H1 (cell line): ENCODE measurements at regions not wholly inside any gene's neighbourhood (a gene's known extent, or its start where the extent isn't known, plus 50 kb on each side); places are given as distances from the start of the nearest gene placed in this dataset.

Experiments used
- CTCF ChIA-PET: fragments of 300-600 bp; sonication (Branson Sonifier 250); formaldehyde crosslinking; loops from one replicate; lab custom pipeline; 2021; ENCODE audit not compliant: partially characterized antibody; lab: Charles Lee
- POLR2A ChIA-PET: fragments of 300-600 bp; sonication (Branson Sonifier 250); formaldehyde crosslinking; loops from one replicate; lab custom pipeline; 2021; ENCODE audit warnings: inconsistent platforms; ENCODE audit not compliant: partially characterized antibody; lab: Charles Lee
- DNase-seq, 2 experiments: peaks; one replicate each; pipeline versions ENCODE4 v3.0.0 to v3.0.0-alpha.2; 2010 to 2022; ENCODE audit warnings: low spot score in 2 of 2, low read depth in 1 of 2, mixed read lengths in 1 of 2
- FAIRE-seq: peaks from 2 replicates; lab custom pipeline; 2011; peaks lifted over from hg19 to GRCh38; lab: Jason Lieb, UNC
- H2AFZ ChIP-seq: 2 replicates; pipeline ENCODE4 v1.8.1; 2012; ENCODE audit warnings: low read length, inconsistent platforms
- H2AK5ac ChIP-seq: 2 replicates; pipeline ENCODE4 v1.6.1; 2013; ENCODE audit warnings: low read depth, low read length
- H2BK120ac ChIP-seq: replicated peaks from 2 replicates; pipeline ENCODE3; 2013; ENCODE audit warnings: low read depth, low read length, inconsistent platforms
- H2BK12ac ChIP-seq: 2 replicates; pipeline ENCODE4 v1.6.1; 2013; ENCODE audit warnings: low read depth, low read length
- H2BK15ac ChIP-seq: 2 replicates; pipeline ENCODE4 v1.6.1; 2013; ENCODE audit warnings: low read length
- H2BK20ac ChIP-seq: 2 replicates; pipeline ENCODE4 v1.6.1; 2013; ENCODE audit warnings: low read length
- H2BK5ac ChIP-seq: 2 replicates; pipeline ENCODE4 v1.6.1; 2013; ENCODE audit warnings: low read depth, low read length
- H3K14ac ChIP-seq: 2 replicates; pipeline ENCODE4 v1.6.1; 2013; ENCODE audit warnings: inconsistent platforms; ENCODE audit not compliant: insufficient read length
- H3K18ac ChIP-seq: 2 replicates; pipeline ENCODE4 v1.6.1; 2013; ENCODE audit warnings: low read length; ENCODE audit errors: extremely low read depth
- H3K23ac ChIP-seq: 2 replicates; pipeline ENCODE4 v1.6.1; 2013; ENCODE audit warnings: inconsistent platforms; ENCODE audit not compliant: insufficient read length
- H3K23me2 ChIP-seq: 2 replicates; pipeline ENCODE4 v1.6.1; 2013; ENCODE audit warnings: low read depth, low read length
- H3K27ac ChIP-seq: 2 replicates; pipeline ENCODE4 v1.6.1; 2011; ENCODE audit warnings: low read depth, low read length, inconsistent platforms
- H3K27me3 ChIP-seq, 4 experiments: replicated peaks in 1 of 4; 1 replicate in 1 of 4; 2 replicates in 3 of 4; pipeline versions ENCODE4 v1.6.1 to v1.8.1; 2011 to 2013; ENCODE audit warnings: low read length in 3 of 4, mild to moderate bottlenecking in 3 of 4, inconsistent platforms in 2 of 4, mixed read lengths in 2 of 4, moderate library complexity in 1 of 4; ENCODE audit not compliant: control insufficient read depth in 3 of 4, insufficient read depth in 3 of 4; ENCODE audit errors: extremely low read depth in 1 of 4
- H3K36me3 ChIP-seq, 4 experiments: 2 replicates each; pipeline versions ENCODE4 v1.6.1 to v1.8.1; 2011 to 2013; ENCODE audit warnings: mild to moderate bottlenecking in 4 of 4, low read length in 3 of 4, moderate library complexity in 2 of 4, control low read depth in 1 of 4, inconsistent platforms in 1 of 4; ENCODE audit not compliant: insufficient read depth in 4 of 4, control insufficient read depth in 2 of 4
- H3K4ac ChIP-seq: replicated peaks from 2 replicates; pipeline ENCODE3; 2013; ENCODE audit warnings: low read length, low read depth, mixed read lengths, inconsistent platforms; ENCODE audit not compliant: insufficient read length
- H3K4me1 ChIP-seq, 4 experiments: replicated peaks in 1 of 4; 1 replicate in 1 of 4; 2 replicates in 3 of 4; pipeline versions ENCODE4 v1.6.1 to v1.8.1; 2011 to 2013; ENCODE audit warnings: low read length in 3 of 4, inconsistent platforms in 2 of 4, mixed read lengths in 1 of 4; ENCODE audit not compliant: insufficient read depth in 4 of 4, control insufficient read depth in 3 of 4
- H3K4me2 ChIP-seq, 2 experiments: 2 replicates each; pipeline versions ENCODE4 v1.6.1 to v1.8.1; 2011 to 2013; ENCODE audit warnings: low read depth in 2 of 2, low read length in 2 of 2, control low read depth in 1 of 2, inconsistent platforms in 1 of 2, mild to moderate bottlenecking in 1 of 2; ENCODE audit not compliant: insufficient read depth in 1 of 2
- H3K4me3 ChIP-seq, 4 experiments: fragments of 200-600, 300-600 bp in 1 of 4; sonication (generic), shearing (Covaris generic), sonication (Bioruptor Twin) in 1 of 4; 2 replicates each; pipeline versions ENCODE4 v1.5.1 to v1.8.1; 2011 to 2016; ENCODE audit warnings: low read length in 4 of 4, low read depth in 3 of 4, control low read depth in 2 of 4, inconsistent platforms in 2 of 4, mild to moderate bottlenecking in 2 of 4, mixed read lengths in 1 of 4, moderate library complexity in 1 of 4; ENCODE audit not compliant: insufficient read depth in 2 of 4; ENCODE audit errors: extremely low read depth in 1 of 4
- H3K56ac ChIP-seq: replicated peaks from 2 replicates; pipeline ENCODE3; 2013; ENCODE audit warnings: low read depth, mild to moderate bottlenecking, mixed read lengths, low read length, inconsistent platforms; ENCODE audit not compliant: insufficient read length
- H3K79me1 ChIP-seq: 2 replicates; pipeline ENCODE4 v1.6.1; 2013; ENCODE audit warnings: low read depth, low read length, control low read depth
- H3K79me2 ChIP-seq, 2 experiments: 2 replicates each; pipeline versions ENCODE4 v1.6.1 to v1.8.1; 2012 to 2013; ENCODE audit warnings: low read length in 2 of 2, mild to moderate bottlenecking in 2 of 2, inconsistent platforms in 1 of 2; ENCODE audit not compliant: insufficient read depth in 2 of 2, control insufficient read depth in 1 of 2
- H3K9ac ChIP-seq, 4 experiments: replicated peaks in 1 of 4; 1 replicate in 1 of 4; 2 replicates in 3 of 4; pipeline versions ENCODE4 v1.6.1 to v1.8.1; 2011 to 2013; ENCODE audit warnings: low read depth in 3 of 4, low read length in 3 of 4, control low read depth in 2 of 4, mild to moderate bottlenecking in 2 of 4, moderate library complexity in 2 of 4, inconsistent platforms in 1 of 4; ENCODE audit errors: extremely low read depth in 1 of 4
- H3K9me3 ChIP-seq, 2 experiments: 2 replicates each; pipeline versions ENCODE4 v1.6.1 to v1.8.1; 2012 to 2013; ENCODE audit warnings: mild to moderate bottlenecking in 2 of 2, moderate library complexity in 2 of 2, control low read depth in 1 of 2, inconsistent platforms in 1 of 2, low read depth in 1 of 2, low read length in 1 of 2, mixed read lengths in 1 of 2; ENCODE audit not compliant: insufficient read depth in 2 of 2
- H4K20me1 ChIP-seq, 2 experiments: replicated peaks in 1 of 2; 2 replicates each; pipeline versions ENCODE3 to v1.8.1; 2011 to 2013; ENCODE audit warnings: inconsistent platforms in 2 of 2, low read length in 2 of 2, mild to moderate bottlenecking in 1 of 2; ENCODE audit not compliant: insufficient read depth in 2 of 2, control insufficient read depth in 1 of 2
- H4K5ac ChIP-seq: 2 replicates; pipeline ENCODE4 v1.6.1; 2013; ENCODE audit warnings: low read length, low read depth, mixed read lengths, inconsistent platforms; ENCODE audit not compliant: insufficient read length
- H4K8ac ChIP-seq: 2 replicates; pipeline ENCODE4 v1.8.0; 2013; ENCODE audit warnings: mild to moderate bottlenecking, moderate library complexity, low read length, inconsistent platforms; ENCODE audit not compliant: insufficient read depth; ENCODE audit errors: extremely low read depth
- H4K91ac ChIP-seq: replicated peaks from 2 replicates; pipeline ENCODE3; 2013; ENCODE audit warnings: low read length, mixed read lengths, inconsistent platforms; ENCODE audit not compliant: insufficient read length
- CEBPB ChIP-seq: IDR thresholded peaks from 2 replicates; pipeline ENCODE4 v1.6.1; 2012; ENCODE audit warnings: low read depth, low read length
- GABPA ChIP-seq: IDR thresholded peaks from 2 replicates; pipeline ENCODE4 v1.6.1; 2011; ENCODE audit warnings: mild to moderate bottlenecking, low read length, moderate library complexity, borderline replicate concordance; ENCODE audit not compliant: insufficient read depth
- GTF2F1 ChIP-seq: IDR thresholded peaks from 2 replicates; pipeline ENCODE4 v1.6.1; 2012; ENCODE audit warnings: low read depth, low read length, improper control_type of control experiment, borderline replicate concordance
- KDM5A ChIP-seq: fragments of 200-600 bp; IDR thresholded peaks from 2 replicates; pipeline ENCODE4 v1.7.1; 2012; ENCODE audit warnings: mild to moderate bottlenecking, low read length, inconsistent platforms, mixed read lengths
- PHF8 ChIP-seq: fragments of 200-600 bp; sonication (generic); conservative IDR thresholded peaks from 2 replicates; pipeline ENCODE4 v1.7.1; 2012; ENCODE audit warnings: low read depth, mild to moderate bottlenecking, inconsistent platforms, low read length, moderate library complexity
- POLR2A ChIP-seq, 2 experiments: IDR thresholded peaks; 1 replicate in 1 of 2; 2 replicates in 1 of 2; pipeline ENCODE4 v1.6.1; 2011; ENCODE audit warnings: low read depth in 2 of 2, low read length in 2 of 2, mild to moderate bottlenecking in 2 of 2; ENCODE audit errors: control extremely low read depth in 1 of 2
- SP1 ChIP-seq: IDR thresholded peaks from 2 replicates; pipeline ENCODE4 v1.6.1; 2011; ENCODE audit warnings: low read depth, low read length
- SP4 ChIP-seq: IDR thresholded peaks from 2 replicates; pipeline ENCODE4 v1.6.1; 2012; ENCODE audit warnings: low read length, inconsistent platforms
- TCF12 ChIP-seq: IDR thresholded peaks from 2 replicates; pipeline ENCODE4 v1.6.1; 2011; ENCODE audit warnings: low read depth, mild to moderate bottlenecking, low read length
- YY1 ChIP-seq: IDR thresholded peaks from 2 replicates; pipeline ENCODE4 v1.6.1; 2011; ENCODE audit warnings: low read depth, mild to moderate bottlenecking, low read length
- WGBS, 2 experiments: shearing (Covaris generic) in 1 of 2; methylation state at CpG; one replicate each; pipeline versions ENCODE4 v1.1.6 to v1.1.7; 2013 to 2015; ENCODE audit warnings: low lambda C conversion rate in 2 of 2, mixed read lengths in 2 of 2, inconsistent platforms in 1 of 2, low coverage in 1 of 2, missing lambda C conversion rate in 1 of 2; ENCODE audit not compliant: insufficient replicate concordance in 2 of 2, insufficient coverage in 1 of 2, insufficient read length in 1 of 2; ENCODE audit errors: extremely low coverage in 1 of 2, missing lambda C conversion rate in 1 of 2; 5-methylcytosine and 5-hydroxymethylcytosine counted together

DNA sequence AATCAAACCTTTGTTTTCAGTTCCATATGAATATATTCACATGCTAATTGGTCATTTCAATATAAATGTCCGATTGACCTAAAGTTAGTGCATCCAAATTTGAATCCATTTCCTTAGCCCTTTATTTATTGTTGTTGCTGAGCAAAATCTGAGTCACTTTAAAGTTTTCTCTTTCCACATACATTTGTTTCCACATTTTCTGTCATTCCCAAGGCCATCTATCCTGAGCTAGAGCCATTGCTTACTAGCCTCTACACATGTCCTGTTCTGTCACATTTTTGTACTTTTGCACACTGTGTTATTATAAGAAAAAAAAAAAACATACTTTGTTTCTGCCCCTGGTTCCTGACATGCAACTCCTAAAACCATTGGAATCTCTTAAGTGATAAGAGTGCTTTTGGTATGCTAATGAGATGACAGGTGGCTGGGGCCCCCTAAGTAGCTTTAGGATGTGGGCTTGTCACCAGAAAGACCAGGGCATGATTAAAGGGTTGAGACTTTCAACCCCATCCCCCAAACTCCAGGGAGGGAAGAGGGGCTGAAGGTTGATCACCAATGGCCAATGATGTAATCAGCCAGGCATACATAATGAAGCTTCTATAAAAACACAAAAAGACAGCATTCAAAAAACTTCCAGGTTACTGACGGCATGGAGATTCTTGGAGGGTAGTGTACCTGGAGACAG, 353.3 kb upstream of the MAGEB16 start:
- Histone ChIP-seq H3K23me2 (no peaks in the 10 kb centered on the region), H2BK15ac (no peak overlapping the region), H4K91ac (no peak overlapping the region), H3K4me1 (peaks cover 0 to 5% (median 0%) of the 10 kb centered on the region in 4 experiments; a peak in 3 of 7 replicates), H3K27ac (no peak overlapping the region), H4K20me1 (no peaks in the 10 kb centered on the region), H2BK120ac (no peak overlapping the region), H3K36me3 (no peaks in the 10 kb centered on the region), H3K79me1 (no peaks in the 10 kb centered on the region), H3K4me3 (no peak overlapping the region), H3K23ac (no peak overlapping the region), H3K9me3 (no peaks in the 10 kb centered on the region), H2BK5ac (no peak overlapping the region), H3K79me2 (no peaks in the 10 kb centered on the region), H3K56ac (no peak overlapping the region), H3K18ac (no peak overlapping the region), H3K14ac (no peak overlapping the region), H3K4ac (no peak overlapping the region), H4K8ac (no peak overlapping the region), H2AK5ac (no peak overlapping the region), H2BK12ac (no peak overlapping the region), H4K5ac (no peak overlapping the region), H2AFZ (no peak overlapping the region), H3K27me3 (no peaks in the 10 kb centered on the region), H3K9ac (no peak overlapping the region), H2BK20ac (no peak overlapping the region), H3K4me2 (peak overlapping the region in 1 of 2 experiments; percentile 24; a peak in 2 of 4 replicates)
- FAIRE-seq (no peak), DNase-seq (peak in 1 of 2 experiments; percentile 19)
- ChIA-PET CTCF (no interaction called here), POLR2A (no interaction called here)
- WGBS, 2 experiments, result 74% methylated on average over 2 of the region's 2 CpGs; no CpG with 5 or more reads in 1 of the 2 experiments
- TF ChIP-seq YY1, result no peak
- no peak for TF ChIP-seq SP4
- no peak for TF ChIP-seq GABPA
- TF ChIP-seq SP1, result no peak
- no peak for TF ChIP-seq GTF2F1
- no peak for TF ChIP-seq TCF12
- no peak for TF ChIP-seq PHF8
- TF ChIP-seq POLR2A (IDR thresholded peaks at IDR 0.05; ENCODE audit: control extremely low read depth in 1 of 2, low read depth in 2 of 2, low read length in 2 of 2), result no peak
- no peak for TF ChIP-seq KDM5A
- TF ChIP-seq CEBPB, result no peak
